ENCODE measurements at regions not wholly inside any gene's neighbourhood (a gene's known extent, or its start where the extent isn't known, plus 50 kb on each side); places are given as distances from the start of the nearest gene placed in this dataset.

GRCh38 chr9:81759680-81760215 is 70.4 kb upstream of the TLE1 start:
- no peak overlapping the region for H3K27ac ChIP-seq (ENCODE audit: control insufficient read depth, insufficient read depth)
- no peaks in the 10 kb centered on the region for H3K36me3 ChIP-seq (ENCODE audit: control insufficient read depth in 2 of 2, insufficient read depth in 2 of 2, low read length in 1 of 2)
- no peak overlapping the region for H3K4me2 ChIP-seq (ENCODE audit: control insufficient read depth, insufficient read depth)
- BruUV-seq (replicated peaks): no TSS peak
- SMC1A ChIA-PET (ENCODE audit: uncharacterized antibody, unreplicated experiment): no interaction called here
- no peaks in the 10 kb centered on the region for H3K27me3 ChIP-seq (replicated peaks in 1 of 2; ENCODE audit: control insufficient read depth in 2 of 2, insufficient read depth in 2 of 2, low read length in 1 of 2)
- DNase-seq (ENCODE audit: low read depth, low spot score) (no peak), FAIRE-seq (no peak), ATAC-seq (no peak)
- no peaks in the 10 kb centered on the region for H4K20me1 ChIP-seq (ENCODE audit: control insufficient read depth, insufficient read depth)
- whole genome bisulfite sequencing (ENCODE audit: insufficient coverage, insufficient replicate concordance, low lambda C conversion rate, missing lambda C conversion rate): 70% methylated on average over 5 of the region's 5 CpGs
- no peak overlapping the region for H3K9ac ChIP-seq (ENCODE audit: control insufficient read depth, insufficient read depth, low read length)
- H3K4me1 ChIP-seq (ENCODE audit: control insufficient read depth, insufficient read depth, low read length): no peaks in the 10 kb centered on the region
- RAD21 ChIA-PET (ENCODE audit: unreplicated experiment): no interaction called here
- no peak overlapping the region for H3K4me3 ChIP-seq
- POLR2A ChIA-PET: no interaction called here
- in situ Hi-C loops (cut with MboI): no loop called here
- intact Hi-C loops (cut with micrococcal nuclease; ENCODE audit: unreplicated experiment): no loop called here
- TF ChIP-seq NFIC (IDR thresholded peaks at IDR 0.05; ENCODE audit: low read depth, low read length): no peak
- no peak for TF ChIP-seq DPF2 (IDR thresholded peaks at IDR 0.05)
- no peak for TF ChIP-seq RAD51 (IDR thresholded peaks at IDR 0.05)
- no peak for TF ChIP-seq ESRRA (IDR thresholded peaks at IDR 0.05; ENCODE audit: low read length)
- H2AFZ ChIP-seq (ENCODE audit: control insufficient read depth, low read depth, low read length): no peak overlapping the region
- CTCF ChIA-PET: no interaction called here
- no peaks in the 10 kb centered on the region for H3K79me2 ChIP-seq (ENCODE audit: control insufficient read depth, insufficient read depth, low read length)
- no peaks in the 10 kb centered on the region; the same call in 2 of the 3 replicates for H3K9me3 ChIP-seq (replicated peaks; ENCODE audit: control insufficient read depth, insufficient read depth, low read length)

DNA sequence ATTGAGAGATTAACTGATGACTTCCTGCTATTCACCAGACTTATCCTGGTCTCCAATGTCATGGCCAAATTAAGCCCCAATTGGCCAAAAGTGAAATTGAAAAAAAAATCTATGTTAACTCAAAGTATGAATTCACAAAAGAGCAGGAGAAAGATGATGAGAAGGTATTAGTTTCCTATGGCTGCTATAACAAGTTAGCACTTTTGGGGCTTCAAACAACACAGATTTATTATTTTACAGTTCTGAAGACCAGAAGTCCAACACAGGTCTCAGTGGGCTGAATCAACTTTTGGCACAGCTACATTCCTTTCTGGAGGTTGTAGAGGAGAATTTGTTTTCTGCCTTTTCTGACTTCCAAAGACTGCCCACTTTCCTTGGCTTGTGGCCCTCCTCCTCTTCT is 78.6 kb upstream of the TLE1 start:
- Histone ChIP-seq H3K36me3 (ENCODE audit: control insufficient read depth in 2 of 2, insufficient read depth in 2 of 2, low read length in 1 of 2) (no peaks in the 10 kb centered on the region), H3K79me2 (ENCODE audit: control insufficient read depth, insufficient read depth, low read length) (no peaks in the 10 kb centered on the region), H3K4me2 (ENCODE audit: control insufficient read depth, insufficient read depth) (no peak overlapping the region), H3K4me1 (ENCODE audit: control insufficient read depth, insufficient read depth, low read length) (no peaks in the 10 kb centered on the region), H3K27me3 (replicated peaks in 1 of 2; ENCODE audit: control insufficient read depth in 2 of 2, insufficient read depth in 2 of 2, low read length in 1 of 2) (no peaks in the 10 kb centered on the region), H4K20me1 (ENCODE audit: control insufficient read depth, insufficient read depth) (no peaks in the 10 kb centered on the region), H3K4me3 (no peak overlapping the region), H3K9me3 (replicated peaks; ENCODE audit: control insufficient read depth, insufficient read depth, low read length) (no peaks in the 10 kb centered on the region; the same call in 2 of the 3 replicates), H2AFZ (ENCODE audit: control insufficient read depth, low read depth, low read length) (no peak overlapping the region), H3K9ac (ENCODE audit: control insufficient read depth, insufficient read depth, low read length) (no peak overlapping the region), H3K27ac (ENCODE audit: control insufficient read depth, insufficient read depth) (no peak overlapping the region)
- ATAC-seq (no peak), FAIRE-seq (no peak), DNase-seq (ENCODE audit: low read depth, low spot score) (no peak)
- no TSS peak for BruUV-seq (replicated peaks)
- intact Hi-C loops (cut with micrococcal nuclease; ENCODE audit: unreplicated experiment) (no loop called here), in situ Hi-C loops (cut with MboI) (no loop called here)
- ChIA-PET CTCF (no interaction called here), RAD21 (ENCODE audit: unreplicated experiment) (no interaction called here), SMC1A (ENCODE audit: uncharacterized antibody, unreplicated experiment) (no interaction called here), POLR2A (no interaction called here)
- TF ChIP-seq ESRRA (IDR thresholded peaks at IDR 0.05; ENCODE audit: low read length) (no peak), TCF3 (IDR thresholded peaks at IDR 0.05; ENCODE audit: borderline replicate concordance, insufficient read depth, low read depth, low read length) (no peak), RCOR1 (conservative IDR thresholded peaks at IDR 0.05; ENCODE audit: low read depth, low read length) (no peak), IKZF2 (IDR thresholded peaks at IDR 0.05) (no peak), RAD51 (IDR thresholded peaks at IDR 0.05) (no peak), NR2C2 (IDR thresholded peaks at IDR 0.05; ENCODE audit: borderline replicate concordance, control insufficient read depth, insufficient read length, low read depth) (no peak), ZSCAN29 (IDR thresholded peaks at IDR 0.05) (no peak), STAT3 (IDR thresholded peaks at IDR 0.05; ENCODE audit: low read depth, low read length) (no peak), CEBPZ (IDR thresholded peaks at IDR 0.05; ENCODE audit: low read depth, low read length) (no peak)
- TF ChIP-seq, protein P1, sequence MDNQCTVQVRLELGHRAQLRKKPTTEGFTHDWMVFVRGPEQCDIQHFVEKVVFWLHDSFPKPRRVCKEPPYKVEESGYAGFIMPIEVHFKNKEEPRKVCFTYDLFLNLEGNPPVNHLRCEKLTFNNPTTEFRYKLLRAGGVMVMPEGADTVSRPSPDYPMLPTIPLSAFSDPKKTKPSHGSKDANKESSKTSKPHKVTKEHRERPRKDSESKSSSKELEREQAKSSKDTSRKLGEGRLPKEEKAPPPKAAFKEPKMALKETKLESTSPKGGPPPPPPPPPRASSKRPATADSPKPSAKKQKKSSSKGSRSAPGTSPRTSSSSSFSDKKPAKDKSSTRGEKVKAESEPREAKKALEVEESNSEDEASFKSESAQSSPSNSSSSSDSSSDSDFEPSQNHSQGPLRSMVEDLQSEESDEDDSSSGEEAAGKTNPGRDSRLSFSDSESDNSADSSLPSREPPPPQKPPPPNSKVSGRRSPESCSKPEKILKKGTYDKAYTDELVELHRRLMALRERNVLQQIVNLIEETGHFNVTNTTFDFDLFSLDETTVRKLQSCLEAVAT (IDR thresholded peaks at IDR 0.05): no peak
